Neutrophil (primary cell): ENCODE measurements at regions not wholly inside any gene's neighbourhood (a gene's known extent, or its start where the extent isn't known, plus 50 kb on each side); places are given as distances from the start of the nearest gene placed in this dataset.

Experiments used
- H3K27ac ChIP-seq: fragments of 200-600 bp; sonication (generic); 2 replicates; pipeline ENCODE4 v1.5.1; 2016; ENCODE audit warnings: mild to moderate bottlenecking, moderate library complexity
- H3K27me3 ChIP-seq: fragments of 200-600 bp; sonication (generic); 2 replicates; pipeline ENCODE4 v1.6.0; 2016; ENCODE audit warnings: mild to moderate bottlenecking
- H3K36me3 ChIP-seq: fragments of 200-600 bp; sonication (generic); 2 replicates; pipeline ENCODE4 v1.5.1; 2017
- H3K4me1 ChIP-seq, 2 experiments: fragments of 200-600 bp in 1 of 2; sonication (generic) in 1 of 2; 1 replicate in 1 of 2; 2 replicates in 1 of 2; pipeline versions ENCODE4 v1.5.1 to v1.6.1; 2013 to 2016; ENCODE audit warnings: low read depth in 1 of 2, low read length in 1 of 2, mild to moderate bottlenecking in 1 of 2, moderate library complexity in 1 of 2; ENCODE audit not compliant: control insufficient read depth in 1 of 2, insufficient read depth in 1 of 2
- H3K4me3 ChIP-seq, 2 experiments: fragments of 200-600 bp in 1 of 2; sonication (generic) in 1 of 2; 1 replicate in 1 of 2; 2 replicates in 1 of 2; pipeline ENCODE4 v1.5.1; 2013 to 2016; ENCODE audit warnings: low read depth in 1 of 2, low read length in 1 of 2, mild to moderate bottlenecking in 1 of 2, moderate library complexity in 1 of 2
- H3K9me3 ChIP-seq: fragments of 200-600 bp; sonication (generic); 2 replicates; pipeline ENCODE4 v1.5.1; 2016
- CTCF ChIP-seq: fragments of 200-600 bp; sonication (generic); IDR thresholded peaks from 2 replicates; pipeline ENCODE4 v1.5.1; 2016; ENCODE audit warnings: antibody characterized with exemption

GRCh38 chr10:42987575-42987974, 89.3 kb upstream of the RET start:
- Histone ChIP-seq H3K4me1 (peaks cover 0 to 4% of the 10 kb centered on the region in 2 experiments), H3K36me3 (no peaks in the 10 kb centered on the region), H3K27me3 (no peaks in the 10 kb centered on the region), H3K9me3 (no peaks in the 10 kb centered on the region), H3K27ac (no peak overlapping the region), H3K4me3 (no peak overlapping the region)
- no peak for TF ChIP-seq CTCF

GRCh38 chr10:42988069-42988468, 88.8 kb upstream of the RET start:
- no peaks in the 10 kb centered on the region for H3K36me3 ChIP-seq
- H3K4me3 ChIP-seq, result no peak overlapping the region
- no peaks in the 10 kb centered on the region for H3K9me3 ChIP-seq
- H3K27me3 ChIP-seq, result no peaks in the 10 kb centered on the region
- no peak for TF ChIP-seq CTCF
- H3K27ac ChIP-seq, result no peak overlapping the region
- H3K4me1 ChIP-seq, result peaks cover 0 to 4% of the 10 kb centered on the region in 2 experiments

GRCh38 chr10:42988517-42989395, 88.1 kb upstream of the RET start:
- H3K27ac ChIP-seq, result no peak overlapping the region
- H3K9me3 ChIP-seq, result no peaks in the 10 kb centered on the region
- TF ChIP-seq CTCF, result no peak
- no peak overlapping the region for H3K4me3 ChIP-seq
- H3K27me3 ChIP-seq, result no peaks in the 10 kb centered on the region
- H3K4me1 ChIP-seq, result peaks cover 0 to 4% of the 10 kb centered on the region in 2 experiments
- no peaks in the 10 kb centered on the region for H3K36me3 ChIP-seq

GRCh38 chr10:42989481-42989921, 87.4 kb upstream of the RET start:
- Histone ChIP-seq H3K27ac (no peak overlapping the region), H3K4me1 (peaks cover 0 to 4% of the 10 kb centered on the region in 2 experiments), H3K9me3 (no peaks in the 10 kb centered on the region), H3K36me3 (no peaks in the 10 kb centered on the region), H3K27me3 (no peaks in the 10 kb centered on the region), H3K4me3 (no peak overlapping the region)
- no peak for TF ChIP-seq CTCF

- H3K27ac ChIP-seq, result no peak overlapping the region
- H3K4me1 ChIP-seq, result peaks cover 0 to 4% of the 10 kb centered on the region in 2 experiments
- no peaks in the 10 kb centered on the region for H3K27me3 ChIP-seq
- TF ChIP-seq CTCF, result no peak
- no peaks in the 10 kb centered on the region for H3K36me3 ChIP-seq
- no peak overlapping the region for H3K4me3 ChIP-seq
- no peaks in the 10 kb centered on the region for H3K9me3 ChIP-seq
These were observed 86.7 kb upstream of the RET start for GRCh38 chr10:42990016-42990720.
